PC-3 (cell line): ENCODE measurements at regions not wholly inside any gene's neighbourhood (a gene's known extent, or its start where the extent isn't known, plus 50 kb on each side); places are given as distances from the start of the nearest gene placed in this dataset.

Experiments used
- ATAC-seq: fragments of 200-7000 bp; cut with Tn5 transposase; 2 replicates; pipeline ENCODE4 v1.9.1; 2020; ENCODE audit warnings: mild to moderate bottlenecking, moderate library complexity
- BruUV-seq: library from RNA; stranded (reverse); fragments of 400-500 nt; replicated peaks from 2 replicates; lab custom pipeline; 2021; lab: Mats Ljungman, UMichigan
- CTCF ChIA-PET: fragments of 300-600 bp; sonication (Branson Sonifier 250); formaldehyde crosslinking; loops from one replicate; lab custom pipeline; 2022; ENCODE audit warnings: antibody characterized with exemption; lab: Charles Lee
- POLR2A ChIA-PET: fragments of 300-600 bp; sonication (Branson Sonifier 250); formaldehyde crosslinking; loops from one replicate; lab custom pipeline; 2022; ENCODE audit warnings: antibody characterized with exemption; ENCODE audit not compliant: unreplicated experiment; lab: Charles Lee
- DNase-seq: peaks from one replicate; pipeline ENCODE4 v3.0.0-alpha.2; 2015
- H2AFZ ChIP-seq: fragments of 300-600 bp; sonication (generic); 2 replicates; pipeline ENCODE4 v1.6.0; 2016; ENCODE audit warnings: antibody characterized with exemption, low read length
- H3F3A ChIP-seq: fragments of 300-600 bp; sonication (generic); one replicate; pipeline ENCODE4 v1.6.0; 2017; ENCODE audit warnings: antibody characterized with exemption, low read length, control low read depth, mild to moderate bottlenecking; ENCODE audit not compliant: unreplicated experiment
- H3K27ac ChIP-seq: fragments of 300-600 bp; sonication (generic); 2 replicates; pipeline ENCODE4 v1.5.1; 2016; ENCODE audit warnings: mild to moderate bottlenecking, low read length
- H3K27me3 ChIP-seq: fragments of 300-600 bp; sonication (generic); 2 replicates; pipeline ENCODE4 v1.6.1; 2016; ENCODE audit warnings: low read length, mixed read lengths
- H3K36me3 ChIP-seq: fragments of 300-600 bp; sonication (generic); 2 replicates; pipeline ENCODE4 v1.6.1; 2016; ENCODE audit warnings: low read depth, mixed run types, low read length, mixed read lengths
- H3K4me1 ChIP-seq: fragments of 300-600 bp; sonication (generic); 2 replicates; pipeline ENCODE4 v1.5.1; 2016; ENCODE audit warnings: low read length; ENCODE audit not compliant: insufficient read depth
- H3K4me2 ChIP-seq: fragments of 300-600 bp; sonication (generic); 2 replicates; pipeline ENCODE4 v1.6.0; 2016; ENCODE audit warnings: low read length
- H3K4me3 ChIP-seq: fragments of 300-600 bp; sonication (generic); 2 replicates; pipeline ENCODE4 v1.5.1; 2016; ENCODE audit warnings: mild to moderate bottlenecking, low read length, mixed read lengths
- H3K79me2 ChIP-seq: fragments of 300-600 bp; sonication (generic); 2 replicates; pipeline ENCODE4 v1.6.1; 2017; ENCODE audit warnings: low read length, mixed read lengths
- H3K9ac ChIP-seq: fragments of 300-600 bp; sonication (generic); 2 replicates; pipeline ENCODE4 v1.6.0; 2016; ENCODE audit warnings: mild to moderate bottlenecking, low read length
- H3K9me2 ChIP-seq: fragments of 300-600 bp; sonication (generic); replicated peaks from 2 replicates; pipeline ENCODE4 v1.6.1; 2016; ENCODE audit warnings: mixed run types, low read length, mixed read lengths
- H3K9me3 ChIP-seq: fragments of 300-600 bp; sonication (generic); 2 replicates; pipeline ENCODE4 v1.6.1; 2016; ENCODE audit warnings: low read length, mixed read lengths
- H4K20me1 ChIP-seq: fragments of 300-600 bp; sonication (generic); 2 replicates; pipeline ENCODE4 v1.6.1; 2016; ENCODE audit warnings: low read length, mixed read lengths
- EZH2 ChIP-seq: fragments of 300-600 bp; sonication (generic); IDR thresholded peaks from one replicate; pipeline ENCODE4 v1.6.1; 2017; ENCODE audit warnings: antibody characterized with exemption, mild to moderate bottlenecking, low read length; ENCODE audit not compliant: unreplicated experiment
- EZH2phosphoT487 ChIP-seq: fragments of 300-600 bp; sonication (generic); IDR thresholded peaks from 2 replicates; pipeline ENCODE4 v1.6.1; 2018; ENCODE audit warnings: mild to moderate bottlenecking, antibody characterized with exemption, low read length, borderline replicate concordance
- intact Hi-C: fragments of 100-400 bp; cut with micrococcal nuclease; formaldehyde crosslinking; loops from 2 replicates; pipeline ENCODE4 v1.9.0; 2023
- TF ChIP-seq, protein P1 (sequence below): fragments of 300-600 bp; sonication (generic); conservative IDR thresholded peaks from 2 replicates; pipeline ENCODE4 v1.5.1; 2017; ENCODE audit warnings: antibody characterized with exemption, low read depth, mild to moderate bottlenecking, low read length

GRCh38 chr4:144572660-144573059, 73.3 kb upstream of the HHIP start:
- Histone ChIP-seq H3K27me3 (no peaks in the 10 kb centered on the region), H3K36me3 (no peaks in the 10 kb centered on the region), H3K4me1 (0 out of 2 replicates have a peak, but pooled peaks cover 5% of the 10 kb centered on the region), H3F3A (no peaks in the 10 kb centered on the region), H3K4me3 (no peak overlapping the region), H4K20me1 (no peaks in the 10 kb centered on the region), H3K27ac (no peak overlapping the region), H3K9ac (no peak overlapping the region), H3K9me3 (no peaks in the 10 kb centered on the region), H3K79me2 (no peaks in the 10 kb centered on the region), H3K9me2 (no peaks in the 10 kb centered on the region), H3K4me2 (no peak overlapping the region), H2AFZ (no peak overlapping the region)
- ATAC-seq = no peak
- intact Hi-C loops = no loop called here
- ChIA-PET CTCF (no interaction called here), POLR2A (no interaction called here)
- BruUV-seq = no TSS peak
- TF ChIP-seq EZH2phosphoT487 = no peak
- TF ChIP-seq, protein P1, sequence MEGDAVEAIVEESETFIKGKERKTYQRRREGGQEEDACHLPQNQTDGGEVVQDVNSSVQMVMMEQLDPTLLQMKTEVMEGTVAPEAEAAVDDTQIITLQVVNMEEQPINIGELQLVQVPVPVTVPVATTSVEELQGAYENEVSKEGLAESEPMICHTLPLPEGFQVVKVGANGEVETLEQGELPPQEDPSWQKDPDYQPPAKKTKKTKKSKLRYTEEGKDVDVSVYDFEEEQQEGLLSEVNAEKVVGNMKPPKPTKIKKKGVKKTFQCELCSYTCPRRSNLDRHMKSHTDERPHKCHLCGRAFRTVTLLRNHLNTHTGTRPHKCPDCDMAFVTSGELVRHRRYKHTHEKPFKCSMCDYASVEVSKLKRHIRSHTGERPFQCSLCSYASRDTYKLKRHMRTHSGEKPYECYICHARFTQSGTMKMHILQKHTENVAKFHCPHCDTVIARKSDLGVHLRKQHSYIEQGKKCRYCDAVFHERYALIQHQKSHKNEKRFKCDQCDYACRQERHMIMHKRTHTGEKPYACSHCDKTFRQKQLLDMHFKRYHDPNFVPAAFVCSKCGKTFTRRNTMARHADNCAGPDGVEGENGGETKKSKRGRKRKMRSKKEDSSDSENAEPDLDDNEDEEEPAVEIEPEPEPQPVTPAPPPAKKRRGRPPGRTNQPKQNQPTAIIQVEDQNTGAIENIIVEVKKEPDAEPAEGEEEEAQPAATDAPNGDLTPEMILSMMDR = 0 out of 2 replicates have a peak, but pooled peaks have one; percentile 12
- no peak for DNase-seq

DNA sequence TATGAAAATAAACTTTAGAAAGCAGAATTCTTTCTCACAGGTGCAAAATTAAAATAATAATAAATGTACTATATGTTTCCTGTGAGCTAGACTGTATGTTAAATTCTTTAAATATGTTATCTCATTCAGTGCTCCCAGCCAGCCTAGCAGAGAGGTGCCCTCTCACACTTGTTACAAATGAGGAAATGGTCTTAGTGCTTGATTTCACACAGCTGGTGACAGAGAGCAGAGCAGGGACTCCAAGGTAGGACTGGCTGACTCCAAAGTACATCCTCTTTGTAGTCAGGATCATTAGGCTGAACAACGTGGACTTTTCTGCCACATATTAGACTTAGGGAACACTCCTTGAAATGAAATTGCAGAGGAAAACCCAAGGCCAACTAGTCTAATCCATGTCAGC, 72.0 kb upstream of the HHIP start:
- ATAC-seq = no peak
- intact Hi-C loops = no loop called here

GRCh38 chr4:144574509-144574908, 71.4 kb upstream of the HHIP start:
- H3K4me3 ChIP-seq = no peak overlapping the region
- no peak overlapping the region for H2AFZ ChIP-seq
- H3K9me2 ChIP-seq = no peaks in the 10 kb centered on the region; the same call in 1 of the 2 replicates
- intact Hi-C loops = no loop called here
- no peak overlapping the region for H3K9ac ChIP-seq
- H3K4me1 ChIP-seq = peaks cover 18% of the 10 kb centered on the region
- ChIA-PET CTCF (no interaction called here), POLR2A (no interaction called here)
- no peaks in the 10 kb centered on the region for H3K9me3 ChIP-seq
- H3K79me2 ChIP-seq = no peaks in the 10 kb centered on the region
- no peak overlapping the region for H3K4me2 ChIP-seq
- H3K27ac ChIP-seq = no peak overlapping the region
- BruUV-seq = no TSS peak
- no peaks in the 10 kb centered on the region for H3K27me3 ChIP-seq
- H4K20me1 ChIP-seq = no peaks in the 10 kb centered on the region
- H3F3A ChIP-seq = peaks cover under 1% of the 10 kb centered on the region
- no peaks in the 10 kb centered on the region for H3K36me3 ChIP-seq
- TF ChIP-seq, protein P1 = no peak
- TF ChIP-seq EZH2phosphoT487 (no peak), EZH2 (no peak)
- ATAC-seq = no peak
- no peak for DNase-seq

More for the DNA sequence above, 72.0 kb upstream of the HHIP start:
- ChIA-PET CTCF (no interaction called here), POLR2A (no interaction called here)
- H3F3A ChIP-seq = no peaks in the 10 kb centered on the region
- no peak overlapping the region for H3K27ac ChIP-seq
- no peaks in the 10 kb centered on the region; the same call in 1 of the 2 replicates for H3K9me2 ChIP-seq
- no peaks in the 10 kb centered on the region for H4K20me1 ChIP-seq
- no peak overlapping the region for H3K9ac ChIP-seq
- no peak overlapping the region for H3K4me2 ChIP-seq
- H3K4me3 ChIP-seq = no peak overlapping the region
- DNase-seq = no peak
- H3K9me3 ChIP-seq = no peaks in the 10 kb centered on the region
- H2AFZ ChIP-seq = no peak overlapping the region
- no peaks in the 10 kb centered on the region for H3K79me2 ChIP-seq
- H3K27me3 ChIP-seq = no peaks in the 10 kb centered on the region
- TF ChIP-seq EZH2phosphoT487 = no peak
- H3K4me1 ChIP-seq = peaks cover 14% of the 10 kb centered on the region
- BruUV-seq = no TSS peak
- H3K36me3 ChIP-seq = no peaks in the 10 kb centered on the region
